Right atrium auricular region (tissue), 2 donors: ENCODE measurements at regions not wholly inside any gene's neighbourhood (a gene's known extent, or its start where the extent isn't known, plus 50 kb on each side); places are given as distances from the start of the nearest gene placed in this dataset.

Source experiments
- DNase-seq: peaks from one replicate; pipeline ENCODE4 v3.0.0-alpha.2; 2019; ENCODE audit warnings: low spot score
- H3K27ac ChIP-seq, 2 donors: fragments of 200-600 bp; sonication (generic); 1 replicate in 1 of 2; 2 replicates in 1 of 2; pipeline ENCODE4 v1.5.1; 2016 to 2019
- H3K27me3 ChIP-seq, 2 donors: fragments of 200-600 bp; sonication (generic); one replicate each; pipeline versions ENCODE4 v1.5.1 to v1.6.0; 2017 to 2019
- H3K36me3 ChIP-seq: fragments of 200-600 bp; sonication (generic); one replicate; pipeline ENCODE4 v1.5.1; 2016
- H3K4me1 ChIP-seq, 2 donors: fragments of 200-600 bp; sonication (generic); one replicate each; pipeline versions ENCODE4 v1.5.1 to v1.6.0; 2017 to 2019
- H3K4me3 ChIP-seq, 2 donors: fragments of 200-600 bp; sonication (generic); 1 replicate in 1 of 2; 2 replicates in 1 of 2; pipeline ENCODE4 v1.5.1; 2017 to 2019; ENCODE audit warnings: mild to moderate bottlenecking in 1 of 2, moderate library complexity in 1 of 2
- H3K9me3 ChIP-seq, 2 donors: fragments of 200-600 bp; sonication (generic); one replicate each; pipeline ENCODE4 v1.5.1; 2019
- TF ChIP-seq, protein P1 (sequence below), 2 donors: fragments of 200-600 bp; sonication (generic); IDR thresholded peaks; one replicate each; pipeline ENCODE4 v1.5.1; 2019; ENCODE audit warnings: antibody characterized with exemption in 2 of 2

DNA sequence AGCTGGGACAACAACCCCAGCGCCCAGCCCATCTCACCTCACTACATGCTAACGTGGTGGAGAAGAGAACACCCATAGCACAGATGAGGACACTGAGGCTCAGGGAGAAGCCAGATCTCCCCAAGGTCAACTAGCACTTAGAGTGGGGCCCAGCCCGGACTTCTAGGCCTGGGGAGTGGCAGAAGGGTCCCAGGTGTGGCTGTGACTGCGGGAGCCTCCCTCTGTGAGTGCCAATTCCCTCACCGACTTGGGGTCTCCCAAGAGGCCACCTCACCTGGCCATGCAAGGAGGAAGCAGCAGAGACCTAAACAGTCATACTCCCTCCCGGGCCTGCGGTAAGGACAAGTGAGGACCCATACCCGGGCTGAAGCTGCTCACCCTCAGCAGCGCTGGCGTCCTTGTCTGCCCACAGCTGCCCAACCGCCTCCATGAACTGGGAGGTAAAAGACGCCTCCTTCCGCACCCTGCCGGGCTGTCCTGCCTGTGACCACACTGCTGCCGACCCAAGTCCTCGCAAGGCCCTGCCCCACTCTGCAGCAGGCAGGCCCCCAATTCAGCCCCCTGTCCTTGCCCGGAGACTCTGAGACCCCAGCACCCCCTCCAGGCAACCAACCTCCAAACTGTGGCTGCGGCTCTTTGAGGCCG lies 93.2 kb upstream of the RTL6 start:
- Histone ChIP-seq H3K27me3 (no peaks in the 10 kb centered on the region), H3K27ac (no peak overlapping the region), H3K4me3 (no peak overlapping the region), H3K9me3 (no peaks in the 10 kb centered on the region), H3K4me1 (no peaks in the 10 kb centered on the region), H3K36me3 (no peaks in the 10 kb centered on the region)
- TF ChIP-seq, protein P1, sequence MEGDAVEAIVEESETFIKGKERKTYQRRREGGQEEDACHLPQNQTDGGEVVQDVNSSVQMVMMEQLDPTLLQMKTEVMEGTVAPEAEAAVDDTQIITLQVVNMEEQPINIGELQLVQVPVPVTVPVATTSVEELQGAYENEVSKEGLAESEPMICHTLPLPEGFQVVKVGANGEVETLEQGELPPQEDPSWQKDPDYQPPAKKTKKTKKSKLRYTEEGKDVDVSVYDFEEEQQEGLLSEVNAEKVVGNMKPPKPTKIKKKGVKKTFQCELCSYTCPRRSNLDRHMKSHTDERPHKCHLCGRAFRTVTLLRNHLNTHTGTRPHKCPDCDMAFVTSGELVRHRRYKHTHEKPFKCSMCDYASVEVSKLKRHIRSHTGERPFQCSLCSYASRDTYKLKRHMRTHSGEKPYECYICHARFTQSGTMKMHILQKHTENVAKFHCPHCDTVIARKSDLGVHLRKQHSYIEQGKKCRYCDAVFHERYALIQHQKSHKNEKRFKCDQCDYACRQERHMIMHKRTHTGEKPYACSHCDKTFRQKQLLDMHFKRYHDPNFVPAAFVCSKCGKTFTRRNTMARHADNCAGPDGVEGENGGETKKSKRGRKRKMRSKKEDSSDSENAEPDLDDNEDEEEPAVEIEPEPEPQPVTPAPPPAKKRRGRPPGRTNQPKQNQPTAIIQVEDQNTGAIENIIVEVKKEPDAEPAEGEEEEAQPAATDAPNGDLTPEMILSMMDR (IDR thresholded peaks at IDR 0.05): no peak
- DNase-seq: no peak

DNA sequence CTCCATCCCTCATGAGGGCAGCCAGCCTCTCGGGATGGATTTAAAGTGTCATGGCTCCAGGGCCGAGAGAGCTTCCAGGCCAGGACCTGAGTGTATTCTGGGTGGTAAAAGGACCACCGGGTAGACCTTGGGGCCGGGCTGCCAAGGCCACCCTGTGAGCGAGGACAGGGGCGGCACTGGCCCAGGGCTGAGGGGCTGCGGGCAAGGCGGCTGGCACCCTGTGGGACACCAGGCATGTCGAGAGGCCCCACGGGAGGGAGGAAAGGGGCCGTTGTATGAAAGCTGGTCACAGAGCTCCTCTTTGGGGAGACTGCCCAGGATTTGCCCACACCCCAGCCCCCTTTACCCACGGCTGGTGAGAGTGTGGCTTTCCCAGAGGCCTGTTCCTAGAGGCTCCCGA lies 92.3 kb upstream of the RTL6 start:
- TF ChIP-seq, protein P1 (IDR thresholded peaks at IDR 0.05): no peak
- Histone ChIP-seq H3K36me3 (no peaks in the 10 kb centered on the region), H3K9me3 (no peaks in the 10 kb centered on the region), H3K27me3 (no peaks in the 10 kb centered on the region), H3K27ac (no peak overlapping the region), H3K4me1 (no peaks in the 10 kb centered on the region), H3K4me3 (no peak overlapping the region)
- no peak for DNase-seq

DNA sequence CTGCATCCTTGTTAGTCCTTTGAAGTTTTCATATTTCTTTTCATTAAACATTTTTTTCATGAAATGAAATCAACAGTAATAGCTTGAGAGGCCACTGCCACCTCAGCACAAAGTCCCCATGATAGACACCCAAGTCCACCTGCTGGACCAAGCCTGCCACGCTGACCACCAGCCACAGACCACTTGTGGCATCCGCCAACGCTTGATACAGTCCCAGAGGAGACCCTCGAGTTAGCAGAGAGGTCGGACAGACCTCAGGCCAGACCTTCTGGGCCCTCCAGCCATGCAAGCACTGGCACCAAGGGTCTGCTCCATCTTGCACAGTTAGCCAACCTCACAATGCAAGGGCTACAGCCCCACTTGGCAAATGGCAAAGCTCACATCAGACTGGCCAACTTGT lies 91.8 kb upstream of the RTL6 start:
- TF ChIP-seq, protein P1 (IDR thresholded peaks at IDR 0.05): no peak
- Histone ChIP-seq H3K36me3 (no peaks in the 10 kb centered on the region), H3K4me1 (no peaks in the 10 kb centered on the region), H3K4me3 (no peak overlapping the region), H3K9me3 (no peaks in the 10 kb centered on the region), H3K27ac (no peak overlapping the region), H3K27me3 (no peaks in the 10 kb centered on the region)
- DNase-seq: no peak

DNA sequence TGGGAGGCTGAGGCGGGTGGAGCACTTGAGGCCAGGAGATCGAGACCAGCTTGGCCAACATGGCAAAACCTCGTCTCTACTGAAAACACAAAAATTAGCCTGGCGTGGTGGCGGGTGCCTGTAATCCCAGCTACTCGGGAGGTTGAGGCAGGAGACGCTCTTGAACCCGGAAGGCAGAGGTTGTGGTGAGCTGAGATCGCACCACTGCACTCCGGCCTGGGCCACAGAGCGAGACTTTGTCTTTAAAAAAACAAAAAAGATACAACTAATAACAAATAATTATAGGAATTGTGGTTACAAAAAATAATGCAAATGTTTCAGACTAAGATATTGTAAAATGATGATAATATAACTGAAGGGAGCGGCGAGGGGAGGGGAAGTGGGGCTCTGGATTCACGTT lies 90.3 kb upstream of the RTL6 start:
- DNase-seq: no peak

DNA sequence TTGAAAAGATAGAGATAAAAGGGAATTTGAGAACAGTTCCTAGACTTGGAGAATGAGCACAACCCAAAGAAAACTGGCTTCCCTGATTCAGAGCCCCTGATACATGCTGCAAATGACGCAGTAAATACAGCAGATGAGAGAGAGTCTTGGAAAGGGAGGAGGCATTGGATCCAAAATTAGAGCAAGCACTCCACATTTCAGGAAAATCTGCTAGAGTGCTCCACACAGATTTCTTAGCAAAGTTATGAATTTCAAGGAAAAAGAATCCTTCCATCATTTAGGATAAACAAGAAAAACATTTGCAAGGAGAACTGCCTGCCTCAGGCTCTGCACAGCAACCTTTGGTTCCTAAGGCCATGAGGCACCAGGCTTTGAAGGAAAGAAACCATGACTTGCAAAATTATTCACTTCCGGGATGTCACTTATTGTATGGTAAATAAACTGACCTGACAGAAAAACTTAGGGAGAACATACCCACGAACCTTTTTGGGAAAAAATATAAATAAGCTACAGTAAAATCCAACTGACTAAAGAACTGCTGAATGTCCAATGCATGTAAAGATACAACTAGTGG lies 89.8 kb upstream of the RTL6 start:
- no peaks in the 10 kb centered on the region for H3K9me3 ChIP-seq
- H3K27ac ChIP-seq: no peak overlapping the region
- DNase-seq: no peak
- TF ChIP-seq, protein P1 (IDR thresholded peaks at IDR 0.05): no peak
- no peak overlapping the region for H3K4me3 ChIP-seq
- H3K27me3 ChIP-seq: no peaks in the 10 kb centered on the region
- no peaks in the 10 kb centered on the region for H3K36me3 ChIP-seq
- no peaks in the 10 kb centered on the region for H3K4me1 ChIP-seq

More for the DNA sequence above, 90.3 kb upstream of the RTL6 start:
- no peak overlapping the region for H3K27ac ChIP-seq
- no peak overlapping the region for H3K4me3 ChIP-seq
- H3K36me3 ChIP-seq: no peaks in the 10 kb centered on the region
- H3K27me3 ChIP-seq: no peaks in the 10 kb centered on the region
- TF ChIP-seq, protein P1 (IDR thresholded peaks at IDR 0.05): no peak
- H3K9me3 ChIP-seq: no peaks in the 10 kb centered on the region
- H3K4me1 ChIP-seq: no peaks in the 10 kb centered on the region
